Omental fat pad (tissue), 3 donors: ENCODE measurements at regions not wholly inside any gene's neighbourhood (a gene's known extent, or its start where the extent isn't known, plus 50 kb on each side); places are given as distances from the start of the nearest gene placed in this dataset. TPM values are rescaled to one million over a fixed set of nuclear protein-coding genes. Genes with fewer than 3 reads are reported as not detected.

Source experiments
- ATAC-seq: fragments of 150-250 bp; one replicate; pipeline ENCODE4 v1.9.1; 2016; ENCODE audit warnings: mild to moderate bottlenecking, moderate library complexity; ENCODE audit not compliant: low FRiP score
- DNase-seq: peaks from one replicate; pipeline ENCODE4 v3.0.0-alpha.2; 2019; ENCODE audit warnings: low spot score
- small RNA-seq: library from RNA; depleted of rRNA; stranded (forward); fragments of <200 nt; gene quantifications from one replicate; pipeline ENCODE3, GENCODE V24; 2016
- TF ChIP-seq, protein P1 (sequence below), 3 donors: fragments of 450-650 bp; IDR thresholded peaks; one replicate each; pipeline ENCODE4 v1.5.1; 2016 to 2017; ENCODE audit warnings: antibody characterized with exemption in 3 of 3, mild to moderate bottlenecking in 3 of 3, moderate library complexity in 2 of 3

DNA sequence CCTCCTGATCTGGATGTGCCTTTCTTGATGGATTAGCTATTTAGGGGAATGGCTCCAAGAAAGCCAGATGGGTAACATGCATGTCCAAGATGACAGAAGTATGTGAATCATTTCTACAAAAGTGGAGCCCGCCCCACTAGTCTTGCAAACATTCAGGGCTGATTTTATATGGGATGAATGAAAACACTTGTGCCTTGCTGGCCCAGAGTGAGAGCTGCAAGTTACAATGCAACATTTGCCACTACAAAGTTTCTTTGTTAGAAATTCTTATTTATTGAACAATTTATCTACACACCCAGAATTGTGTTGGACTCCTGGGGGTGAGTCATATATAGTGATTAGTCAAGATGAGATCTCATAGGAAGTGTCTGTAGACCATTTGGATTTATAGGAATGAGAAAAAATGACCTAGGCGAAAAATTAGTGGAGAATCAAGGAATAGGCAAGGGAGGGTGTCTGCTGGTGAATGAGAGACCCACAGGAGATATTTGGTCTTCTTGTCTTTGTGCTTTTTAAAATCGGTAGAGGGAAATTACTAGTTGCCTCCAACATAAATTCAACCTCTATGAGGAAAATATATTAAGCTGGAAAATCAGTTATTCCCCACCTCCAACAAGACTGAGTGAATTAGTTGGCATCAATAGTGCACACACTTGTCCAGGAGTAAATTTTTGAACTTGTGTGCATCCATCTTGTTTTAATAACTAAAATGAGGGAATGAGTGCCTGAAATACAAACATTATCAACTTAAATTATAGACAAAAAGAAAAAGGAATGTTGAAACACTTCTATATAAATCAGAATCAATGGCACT is 53.5 kb upstream of the DCBLD2 start:
- no peak for DNase-seq
- no peak for ATAC-seq
- TF ChIP-seq, protein P1, sequence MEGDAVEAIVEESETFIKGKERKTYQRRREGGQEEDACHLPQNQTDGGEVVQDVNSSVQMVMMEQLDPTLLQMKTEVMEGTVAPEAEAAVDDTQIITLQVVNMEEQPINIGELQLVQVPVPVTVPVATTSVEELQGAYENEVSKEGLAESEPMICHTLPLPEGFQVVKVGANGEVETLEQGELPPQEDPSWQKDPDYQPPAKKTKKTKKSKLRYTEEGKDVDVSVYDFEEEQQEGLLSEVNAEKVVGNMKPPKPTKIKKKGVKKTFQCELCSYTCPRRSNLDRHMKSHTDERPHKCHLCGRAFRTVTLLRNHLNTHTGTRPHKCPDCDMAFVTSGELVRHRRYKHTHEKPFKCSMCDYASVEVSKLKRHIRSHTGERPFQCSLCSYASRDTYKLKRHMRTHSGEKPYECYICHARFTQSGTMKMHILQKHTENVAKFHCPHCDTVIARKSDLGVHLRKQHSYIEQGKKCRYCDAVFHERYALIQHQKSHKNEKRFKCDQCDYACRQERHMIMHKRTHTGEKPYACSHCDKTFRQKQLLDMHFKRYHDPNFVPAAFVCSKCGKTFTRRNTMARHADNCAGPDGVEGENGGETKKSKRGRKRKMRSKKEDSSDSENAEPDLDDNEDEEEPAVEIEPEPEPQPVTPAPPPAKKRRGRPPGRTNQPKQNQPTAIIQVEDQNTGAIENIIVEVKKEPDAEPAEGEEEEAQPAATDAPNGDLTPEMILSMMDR (IDR thresholded peaks at IDR 0.05), result no peak

DNA sequence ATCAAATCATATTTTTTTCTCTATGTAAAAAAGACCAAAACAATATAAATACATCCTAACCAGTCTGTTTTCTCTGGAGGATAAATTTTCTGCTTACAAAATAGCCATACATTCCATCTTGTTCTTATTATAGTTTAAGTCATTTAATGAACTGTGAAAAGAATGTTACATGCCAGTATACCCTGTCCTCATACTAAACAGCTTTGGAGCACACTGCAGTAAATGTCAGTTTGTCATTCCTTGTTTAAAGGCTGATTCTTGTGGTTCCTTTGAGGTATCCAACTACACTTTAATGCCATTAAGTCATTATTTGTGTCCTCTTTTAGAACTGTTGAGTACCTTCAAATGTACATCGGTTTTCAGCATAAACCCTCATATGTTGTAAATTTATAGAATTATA is 52.7 kb upstream of the DCBLD2 start:
- TF ChIP-seq, protein P1 (IDR thresholded peaks at IDR 0.05), result no peak
- DNase-seq, result no peak
- no peak for ATAC-seq

DNA sequence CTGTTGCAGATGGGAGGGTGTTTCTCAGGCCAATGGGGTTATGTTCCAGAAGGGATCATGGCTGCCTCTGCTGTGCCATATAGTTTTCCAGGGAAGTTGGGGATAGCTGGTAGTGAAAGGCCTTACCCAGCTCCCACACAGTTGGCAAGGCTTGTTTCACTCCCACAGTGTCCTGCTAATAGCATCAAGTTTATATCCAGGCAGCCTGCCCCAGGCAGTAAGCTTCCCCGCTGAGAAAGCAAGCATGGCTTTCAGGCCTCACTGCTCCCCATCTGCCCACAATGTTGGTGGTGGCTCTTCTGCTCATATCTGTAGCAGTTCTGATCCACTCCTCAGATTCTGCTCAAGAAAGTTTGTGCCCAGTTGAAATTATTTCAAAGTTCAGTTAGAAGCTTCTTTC is 50.9 kb upstream of the DCBLD2 start:
- ATAC-seq (no peak), DNase-seq (no peak)
- TF ChIP-seq, protein P1 (IDR thresholded peaks at IDR 0.05), result no peak

Small RNA genes lying in the stretch of these regions (small RNA-seq; reads per million reads assigned to genes)
- not detected for gene AC107297.1
- not detected for gene RF00066
